SHP77 (cell line): ENCODE measurements at regions not wholly inside any gene's neighbourhood (a gene's known extent, or its start where the extent isn't known, plus 50 kb on each side); places are given as distances from the start of the nearest gene placed in this dataset.
"Not testable (repeated sequence)": the region's sequence is repeated elsewhere in the genome, so short reads cannot be mapped to it uniquely, and the experiment has no call there.

Experiments
- DNase-seq, 2 experiments: peaks; one replicate each; lab custom pipeline; 2025; lab: John Stamatoyannopoulos, UW

- no peak for DNase-seq
Observed at GRCh38 chr11:81569999-81570398, 1163.7 kb downstream of the FAM181B start.

GRCh38 chr11:81568918-81569317, 1164.7 kb downstream of the FAM181B start:
- no peak for DNase-seq

GRCh38 chr11:81548123-81548522, 1185.5 kb downstream of the FAM181B start:
- DNase-seq, result no peak

- not testable (repeated sequence) for DNase-seq
Observed at GRCh38 chr11:81539806-81540205, 1193.9 kb downstream of the FAM181B start.

- DNase-seq, result no peak
Observed at GRCh38 chr11:81515566-81515965, 1218.1 kb downstream of the FAM181B start.

- DNase-seq, result peak; percentile 11 to 30
Observed at GRCh38 chr11:81497202-81497804, 1236.4 kb downstream of the FAM181B start.

- DNase-seq, result no peak
Observed at GRCh38 chr11:81496601-81497000, 1237.1 kb downstream of the FAM181B start.

- DNase-seq, result no peak
Observed at GRCh38 chr11:81495699-81496292, 1237.9 kb downstream of the FAM181B start.

- DNase-seq, result no peak
Observed at GRCh38 chr11:81494431-81494830, 1239.2 kb downstream of the FAM181B start.

GRCh38 chr11:81492923-81493445, 1240.7 kb downstream of the FAM181B start:
- no peak for DNase-seq

GRCh38 chr11:81487109-81487508, 1246.6 kb downstream of the FAM181B start:
- no peak for DNase-seq

- DNase-seq, result no peak
Observed at GRCh38 chr11:81484196-81484595, 1249.5 kb downstream of the FAM181B start.

GRCh38 chr11:81477277-81477676, 1256.4 kb downstream of the FAM181B start:
- no peak for DNase-seq

- DNase-seq, result no peak
Observed at GRCh38 chr11:81476345-81476744, 1257.3 kb downstream of the FAM181B start.

GRCh38 chr11:81472646-81473045, 1261.0 kb downstream of the FAM181B start:
- DNase-seq, result no peak

- DNase-seq, result no peak
Observed at GRCh38 chr11:81470446-81470845, 1263.2 kb downstream of the FAM181B start.

GRCh38 chr11:81459766-81460306, 1273.8 kb downstream of the FAM181B start:
- no peak for DNase-seq

GRCh38 chr11:81449588-81450156, 1284.0 kb downstream of the FAM181B start:
- no peak for DNase-seq

- no peak for DNase-seq
Observed at GRCh38 chr11:81444297-81444696, 1289.4 kb downstream of the FAM181B start.

GRCh38 chr11:81432333-81432732, 1301.3 kb downstream of the FAM181B start:
- DNase-seq, result no peak

GRCh38 chr11:81424822-81425221, 1308.8 kb downstream of the FAM181B start:
- no peak for DNase-seq

GRCh38 chr11:81422402-81422801, 1311.3 kb downstream of the FAM181B start:
- DNase-seq, result no peak

- DNase-seq, result no peak
Observed at GRCh38 chr11:81421251-81421860, 1312.3 kb downstream of the FAM181B start.
